ENCODE measurements at regions not wholly inside any gene's neighbourhood (a gene's known extent, or its start where the extent isn't known, plus 50 kb on each side); places are given as distances from the start of the nearest gene placed in this dataset.

- H3K4me2 ChIP-seq (ENCODE audit: low read length): no peak overlapping the region
- H3K27me3 ChIP-seq (ENCODE audit: control insufficient read depth, insufficient read depth, low read length): no peaks in the 10 kb centered on the region
- no peaks in the 10 kb centered on the region for H3K4me1 ChIP-seq
- no peak overlapping the region for H3K4me3 ChIP-seq (ENCODE audit: low read depth, low read length)
- H3K27ac ChIP-seq: no peak overlapping the region
- H2AFZ ChIP-seq: no peak overlapping the region
- H3K9me3 ChIP-seq (ENCODE audit: control insufficient read depth, low read length): no peaks in the 10 kb centered on the region
- TF ChIP-seq CTCF (IDR thresholded peaks at IDR 0.05): no peak
- no peak overlapping the region for H3K9ac ChIP-seq
- no peaks in the 10 kb centered on the region for H3K79me2 ChIP-seq
- no peaks in the 10 kb centered on the region for H3K36me3 ChIP-seq (ENCODE audit: control insufficient read depth, insufficient read depth, low read length)
These were observed 398.4 kb upstream of the ID4 start for GRCh38 chr6:19438566-19439353.

GRCh38 chr6:19440531-19440930 is 396.6 kb upstream of the ID4 start:
- no peak for TF ChIP-seq CTCF (IDR thresholded peaks at IDR 0.05)
- no peak overlapping the region for H2AFZ ChIP-seq
- no peaks in the 10 kb centered on the region for H3K27me3 ChIP-seq (ENCODE audit: control insufficient read depth, insufficient read depth, low read length)
- H3K9me3 ChIP-seq (ENCODE audit: control insufficient read depth, low read length): no peaks in the 10 kb centered on the region
- H3K27ac ChIP-seq: no peak overlapping the region
- no peak overlapping the region for H3K4me3 ChIP-seq (ENCODE audit: low read depth, low read length)
- no peaks in the 10 kb centered on the region for H3K79me2 ChIP-seq
- no peak overlapping the region for H3K9ac ChIP-seq
- no peak overlapping the region for H3K4me2 ChIP-seq (ENCODE audit: low read length)
- H3K4me1 ChIP-seq: no peaks in the 10 kb centered on the region
- H3K36me3 ChIP-seq (ENCODE audit: control insufficient read depth, insufficient read depth, low read length): no peaks in the 10 kb centered on the region

- Histone ChIP-seq H2AFZ (no peak overlapping the region), H3K36me3 (ENCODE audit: control insufficient read depth, insufficient read depth, low read length) (no peaks in the 10 kb centered on the region), H3K27me3 (ENCODE audit: control insufficient read depth, insufficient read depth, low read length) (no peaks in the 10 kb centered on the region), H3K9ac (no peak overlapping the region), H3K9me3 (ENCODE audit: control insufficient read depth, low read length) (no peaks in the 10 kb centered on the region), H3K4me1 (no peaks in the 10 kb centered on the region), H3K4me3 (ENCODE audit: low read depth, low read length) (no peak overlapping the region), H3K79me2 (no peaks in the 10 kb centered on the region), H3K27ac (no peak overlapping the region), H3K4me2 (ENCODE audit: low read length) (no peak overlapping the region)
- TF ChIP-seq CTCF (IDR thresholded peaks at IDR 0.05): no peak
These were observed 393.8 kb upstream of the ID4 start for GRCh38 chr6:19443411-19443810.

- H3K27me3 ChIP-seq (ENCODE audit: control insufficient read depth, insufficient read depth, low read length): no peaks in the 10 kb centered on the region
- no peak overlapping the region for H3K4me2 ChIP-seq (ENCODE audit: low read length)
- H3K27ac ChIP-seq: no peak overlapping the region
- no peak overlapping the region for H3K4me3 ChIP-seq (ENCODE audit: low read depth, low read length)
- no peaks in the 10 kb centered on the region for H3K36me3 ChIP-seq (ENCODE audit: control insufficient read depth, insufficient read depth, low read length)
- H3K9ac ChIP-seq: no peak overlapping the region
- no peaks in the 10 kb centered on the region for H3K79me2 ChIP-seq
- no peaks in the 10 kb centered on the region for H3K4me1 ChIP-seq
- no peaks in the 10 kb centered on the region for H3K9me3 ChIP-seq (ENCODE audit: control insufficient read depth, low read length)
- TF ChIP-seq CTCF (IDR thresholded peaks at IDR 0.05): no peak
- no peak overlapping the region for H2AFZ ChIP-seq
These were observed 393.1 kb upstream of the ID4 start for GRCh38 chr6:19444041-19444440.

GRCh38 chr6:19444481-19444880 is 392.7 kb upstream of the ID4 start:
- no peak overlapping the region for H3K4me3 ChIP-seq (ENCODE audit: low read depth, low read length)
- no peaks in the 10 kb centered on the region for H3K79me2 ChIP-seq
- no peak overlapping the region for H3K27ac ChIP-seq
- TF ChIP-seq CTCF (IDR thresholded peaks at IDR 0.05): no peak
- no peaks in the 10 kb centered on the region for H3K4me1 ChIP-seq
- no peak overlapping the region for H3K4me2 ChIP-seq (ENCODE audit: low read length)
- no peak overlapping the region for H3K9ac ChIP-seq
- no peak overlapping the region for H2AFZ ChIP-seq
- H3K27me3 ChIP-seq (ENCODE audit: control insufficient read depth, insufficient read depth, low read length): no peaks in the 10 kb centered on the region
- H3K9me3 ChIP-seq (ENCODE audit: control insufficient read depth, low read length): no peaks in the 10 kb centered on the region
- H3K36me3 ChIP-seq (ENCODE audit: control insufficient read depth, insufficient read depth, low read length): no peaks in the 10 kb centered on the region

All from parathyroid adenoma (tissue), 2 donors.